ENCODE measurements at regions not wholly inside any gene's neighbourhood (a gene's known extent, or its start where the extent isn't known, plus 50 kb on each side); places are given as distances from the start of the nearest gene placed in this dataset.

DNA sequence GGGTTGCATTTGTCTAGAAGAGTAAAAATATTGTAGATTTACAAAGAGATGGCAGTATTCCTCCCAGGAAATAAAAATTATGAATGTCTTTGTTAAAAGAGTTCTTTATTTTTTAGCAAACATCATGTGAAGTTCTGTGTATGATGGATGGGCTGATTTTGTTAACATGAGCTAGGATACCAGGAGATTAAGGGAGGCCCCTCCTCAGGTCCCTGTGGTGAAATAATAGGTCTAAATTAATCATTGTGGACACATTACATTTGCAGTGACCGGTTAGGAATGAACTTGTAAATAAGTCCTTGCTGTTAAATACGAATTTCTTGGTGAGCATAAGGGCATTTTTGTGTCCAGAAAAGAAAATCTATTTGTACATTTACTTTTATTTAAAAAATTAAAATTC, 339.4 kb upstream of the PHF14 start:
- TF ChIP-seq POLR2A (IDR thresholded peaks at IDR 0.05): no peak
- no peak for TF ChIP-seq CTCF (IDR thresholded peaks at IDR 0.05)
